NB4 (cell line): ENCODE measurements at regions not wholly inside any gene's neighbourhood (a gene's known extent, or its start where the extent isn't known, plus 50 kb on each side); places are given as distances from the start of the nearest gene placed in this dataset.

Source experiments
- MYC ChIP-seq: IDR thresholded peaks from 2 replicates; pipeline ENCODE4 v1.6.1; 2011; ENCODE audit warnings: low read depth, low read length
- POLR2A ChIP-seq: IDR thresholded peaks from 2 replicates; pipeline ENCODE4 v1.6.1; 2011; ENCODE audit warnings: mild to moderate bottlenecking; ENCODE audit not compliant: insufficient read length; ENCODE audit errors: extremely low read depth
- TF ChIP-seq, protein P1 (sequence below): IDR thresholded peaks from one replicate; pipeline ENCODE4 v1.5.1; 2012; ENCODE audit warnings: low read depth, low read length
- TF ChIP-seq, protein P2 (sequence below): IDR thresholded peaks from 2 replicates; pipeline ENCODE4 v1.6.1; 2011; ENCODE audit warnings: low read depth, low read length

DNA sequence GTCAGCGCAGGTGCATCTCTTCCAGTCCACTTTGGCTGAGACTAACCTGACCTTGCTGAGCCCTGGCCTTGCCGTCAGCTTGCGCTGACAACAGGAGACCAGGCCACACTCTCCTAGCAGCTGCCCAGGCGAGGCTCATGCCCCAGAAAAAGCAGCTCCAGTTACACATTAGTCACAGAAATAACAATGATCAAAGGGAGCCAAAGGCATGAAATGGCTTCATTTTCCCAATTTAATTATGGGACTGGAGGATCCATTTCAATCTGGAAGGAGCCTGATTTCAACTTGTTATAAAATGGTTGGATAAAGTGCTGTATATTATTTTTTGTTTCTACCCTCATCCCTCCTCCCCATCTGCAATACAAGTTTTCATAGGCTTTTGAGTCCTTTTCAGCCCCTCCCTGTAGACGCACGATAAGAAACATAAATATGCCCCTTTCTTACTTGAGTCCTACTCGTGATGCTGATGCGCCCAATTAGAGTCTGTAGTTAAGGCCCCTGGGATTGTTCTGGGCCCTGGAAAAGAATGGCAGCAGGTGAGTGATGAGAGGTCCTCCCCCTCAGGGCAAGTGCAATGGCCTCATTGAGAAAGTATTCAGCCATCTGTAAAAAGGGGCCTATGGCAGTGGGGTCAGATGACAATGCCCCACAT, 376.0 kb downstream of the C12orf75 start:
- TF ChIP-seq, protein P1, sequence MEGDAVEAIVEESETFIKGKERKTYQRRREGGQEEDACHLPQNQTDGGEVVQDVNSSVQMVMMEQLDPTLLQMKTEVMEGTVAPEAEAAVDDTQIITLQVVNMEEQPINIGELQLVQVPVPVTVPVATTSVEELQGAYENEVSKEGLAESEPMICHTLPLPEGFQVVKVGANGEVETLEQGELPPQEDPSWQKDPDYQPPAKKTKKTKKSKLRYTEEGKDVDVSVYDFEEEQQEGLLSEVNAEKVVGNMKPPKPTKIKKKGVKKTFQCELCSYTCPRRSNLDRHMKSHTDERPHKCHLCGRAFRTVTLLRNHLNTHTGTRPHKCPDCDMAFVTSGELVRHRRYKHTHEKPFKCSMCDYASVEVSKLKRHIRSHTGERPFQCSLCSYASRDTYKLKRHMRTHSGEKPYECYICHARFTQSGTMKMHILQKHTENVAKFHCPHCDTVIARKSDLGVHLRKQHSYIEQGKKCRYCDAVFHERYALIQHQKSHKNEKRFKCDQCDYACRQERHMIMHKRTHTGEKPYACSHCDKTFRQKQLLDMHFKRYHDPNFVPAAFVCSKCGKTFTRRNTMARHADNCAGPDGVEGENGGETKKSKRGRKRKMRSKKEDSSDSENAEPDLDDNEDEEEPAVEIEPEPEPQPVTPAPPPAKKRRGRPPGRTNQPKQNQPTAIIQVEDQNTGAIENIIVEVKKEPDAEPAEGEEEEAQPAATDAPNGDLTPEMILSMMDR = no peak
- TF ChIP-seq POLR2A (no peak), MYC (no peak)
- TF ChIP-seq, protein P2, sequence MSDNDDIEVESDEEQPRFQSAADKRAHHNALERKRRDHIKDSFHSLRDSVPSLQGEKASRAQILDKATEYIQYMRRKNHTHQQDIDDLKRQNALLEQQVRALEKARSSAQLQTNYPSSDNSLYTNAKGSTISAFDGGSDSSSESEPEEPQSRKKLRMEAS = no peak
